HG03103 (cell line): ENCODE measurements at regions not wholly inside any gene's neighbourhood (a gene's known extent, or its start where the extent isn't known, plus 50 kb on each side); places are given as distances from the start of the nearest gene placed in this dataset.

Experiments used
- ATAC-seq: cut with Tn5 transposase; IDR thresholded peaks from one replicate; pipeline ENCODE4 v1.9.1; 2021; ENCODE audit warnings: low read depth; ENCODE audit not compliant: unreplicated experiment

- no peak for ATAC-seq
Measured at GRCh38 chr14:25552826-25553225, 502.9 kb upstream of the STXBP6 start.

DNA sequence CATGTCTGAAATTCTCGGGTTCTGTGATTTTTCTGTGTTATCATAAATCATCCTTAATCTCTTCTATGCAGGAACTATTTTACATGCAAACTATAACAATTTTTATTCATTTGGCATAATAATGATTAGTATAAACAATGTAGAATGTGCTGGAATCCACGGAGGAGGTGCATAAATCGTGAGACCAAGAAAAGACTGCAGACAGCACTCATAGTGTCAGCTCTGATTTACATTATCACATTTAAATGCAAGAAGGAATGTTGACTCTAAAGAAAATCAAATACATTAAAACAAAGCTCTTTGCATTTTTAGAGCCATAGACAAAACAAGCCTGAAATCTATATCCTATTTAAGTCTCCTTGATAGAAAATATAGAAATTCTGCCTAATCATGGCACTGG lies 501.7 kb upstream of the STXBP6 start:
- ATAC-seq: no peak

GRCh38 chr14:25546826-25547225 lies 496.9 kb upstream of the STXBP6 start:
- ATAC-seq: no peak

GRCh38 chr14:25537846-25538455 lies 488.0 kb upstream of the STXBP6 start:
- ATAC-seq: no peak

DNA sequence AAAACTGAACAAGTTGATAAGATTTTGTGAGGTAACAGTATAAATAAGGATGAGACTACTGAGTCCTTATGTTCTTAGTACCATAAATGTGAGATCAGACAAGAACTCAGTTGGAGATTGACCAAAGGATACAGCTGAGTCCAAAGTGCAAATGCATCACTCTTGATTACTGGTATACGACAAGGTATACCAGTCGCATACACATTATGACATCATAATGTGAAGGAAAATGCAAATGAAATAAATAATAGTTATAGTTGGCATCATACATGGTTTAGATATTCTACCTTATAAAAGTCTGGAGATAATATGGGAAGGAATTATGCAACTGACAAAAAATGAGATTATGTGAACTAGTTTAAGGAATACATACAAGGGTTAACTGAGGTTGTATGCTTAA lies 476.3 kb upstream of the STXBP6 start:
- no peak for ATAC-seq

DNA sequence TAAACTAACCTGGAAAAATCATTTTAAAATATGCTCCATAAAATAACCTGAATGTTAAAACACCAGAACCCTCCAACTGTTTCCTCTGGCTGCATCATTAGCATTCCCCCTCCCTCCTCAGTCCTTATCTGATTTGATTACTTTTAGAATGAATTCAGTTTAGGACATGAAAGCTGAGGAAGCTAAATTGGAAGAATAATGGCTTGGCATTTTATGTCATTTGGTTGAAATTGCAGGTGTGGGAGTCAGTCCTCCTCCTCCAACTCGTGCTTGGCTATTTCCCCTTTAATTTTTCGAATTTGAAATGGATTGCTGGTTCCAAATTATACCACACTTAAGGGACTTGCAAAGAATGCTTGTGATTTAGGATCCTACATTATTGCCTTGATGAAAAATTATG lies 473.0 kb upstream of the STXBP6 start:
- no peak for ATAC-seq

- ATAC-seq: no peak
Measured at GRCh38 chr14:25522116-25522515, 472.2 kb upstream of the STXBP6 start.

- ATAC-seq: no peak
Measured at GRCh38 chr14:25521616-25522015, 471.7 kb upstream of the STXBP6 start.

DNA sequence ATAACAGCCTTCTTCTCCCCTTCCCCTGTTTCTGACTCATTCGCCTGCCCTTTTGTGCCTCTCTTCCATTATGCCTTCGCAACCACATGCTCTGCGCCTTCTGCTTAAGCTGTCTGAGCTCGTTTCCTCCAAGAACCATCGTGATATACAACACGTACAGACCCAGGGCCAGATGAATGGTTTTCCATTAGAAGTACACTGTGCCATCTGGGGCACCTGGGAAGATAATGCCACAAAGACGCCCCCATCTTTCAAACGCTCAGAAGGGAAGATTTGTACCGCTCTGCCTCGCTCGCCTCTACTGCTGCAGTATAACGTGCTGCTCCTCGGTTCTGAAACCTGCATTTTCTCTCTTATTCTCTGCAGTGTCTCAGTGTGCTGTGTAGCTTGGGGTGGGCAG lies 470.9 kb upstream of the STXBP6 start:
- no peak for ATAC-seq

DNA sequence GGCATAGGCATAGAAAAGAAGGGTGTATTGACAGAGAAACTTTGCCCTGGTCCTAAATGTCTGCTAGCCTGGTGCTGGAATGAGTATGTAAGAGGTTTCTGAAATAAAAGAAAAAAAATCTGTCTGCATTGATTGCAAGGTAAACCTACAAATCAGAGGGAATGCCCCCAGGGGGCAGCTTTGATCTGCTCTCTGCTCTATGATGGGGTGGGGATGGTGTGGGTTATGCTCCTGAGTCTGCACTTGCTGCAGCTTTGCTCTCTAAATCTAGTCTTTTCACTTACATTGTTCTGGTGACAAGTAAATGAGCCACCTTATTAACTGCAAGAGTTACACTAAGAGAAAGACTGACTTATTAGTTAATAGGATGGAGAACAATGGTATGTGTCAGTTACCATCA lies 468.4 kb upstream of the STXBP6 start:
- ATAC-seq: no peak

GRCh38 chr14:25516838-25517237 lies 466.9 kb upstream of the STXBP6 start:
- no peak for ATAC-seq

DNA sequence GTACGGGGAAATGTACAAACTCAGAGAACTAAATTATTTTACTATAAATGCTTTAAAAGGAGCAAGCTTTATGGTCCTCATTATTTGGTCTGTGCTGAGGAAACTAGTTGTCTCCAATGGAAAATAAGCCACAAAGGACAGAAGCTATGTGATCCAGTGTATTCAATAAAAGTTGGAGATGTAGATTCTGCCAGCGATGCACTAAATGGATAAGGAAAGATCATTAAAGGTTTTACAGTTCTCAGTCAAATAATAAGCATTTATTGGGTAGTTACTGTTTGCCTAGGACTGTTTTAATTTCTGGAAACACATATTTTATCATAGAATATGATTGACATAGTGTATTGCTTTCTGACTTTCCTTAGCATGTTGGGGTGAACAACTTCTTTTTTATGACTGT lies 458.9 kb upstream of the STXBP6 start:
- no peak for ATAC-seq

GRCh38 chr14:25501749-25502148 lies 451.8 kb upstream of the STXBP6 start:
- no peak for ATAC-seq

DNA sequence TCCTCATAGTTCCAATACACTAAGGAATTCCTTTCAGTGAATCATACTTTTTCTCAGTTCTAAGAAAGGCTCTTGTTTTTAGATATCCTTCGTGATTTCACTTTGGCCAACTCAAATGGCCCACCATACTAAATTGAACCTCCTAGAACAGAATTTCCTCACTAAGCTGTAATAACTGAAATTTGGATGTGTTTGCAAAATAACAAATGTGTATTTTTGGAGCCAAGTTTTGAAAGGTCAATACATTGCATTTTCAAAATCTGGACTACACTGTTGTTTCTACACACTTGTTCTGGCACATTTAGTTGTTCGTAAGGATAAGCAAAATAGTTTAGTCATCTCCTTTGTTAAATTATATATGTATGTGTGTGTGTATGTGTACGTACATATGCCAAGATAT lies 439.0 kb upstream of the STXBP6 start:
- ATAC-seq: no peak

DNA sequence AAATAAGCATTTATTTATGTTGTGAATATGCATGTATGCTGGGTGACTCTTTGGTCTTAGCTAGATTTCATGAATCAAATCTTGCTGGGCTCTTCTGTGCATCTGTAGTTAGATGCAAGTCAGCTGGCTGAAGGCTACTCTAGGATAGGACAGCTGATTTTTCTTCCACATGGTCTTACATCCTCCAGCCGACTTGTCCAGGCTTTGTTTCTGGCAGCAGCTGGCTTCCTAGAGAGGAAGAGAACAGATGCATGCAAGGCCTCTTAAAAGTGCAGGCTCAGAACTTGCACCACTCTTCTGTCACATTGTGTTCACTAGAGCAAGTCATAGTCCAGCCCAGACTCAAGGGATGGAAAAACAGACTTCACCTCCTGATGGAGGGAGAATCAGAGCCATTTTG lies 435.4 kb upstream of the STXBP6 start:
- ATAC-seq: no peak

- ATAC-seq: no peak
Measured at GRCh38 chr14:25484906-25485305, 435.0 kb upstream of the STXBP6 start.

DNA sequence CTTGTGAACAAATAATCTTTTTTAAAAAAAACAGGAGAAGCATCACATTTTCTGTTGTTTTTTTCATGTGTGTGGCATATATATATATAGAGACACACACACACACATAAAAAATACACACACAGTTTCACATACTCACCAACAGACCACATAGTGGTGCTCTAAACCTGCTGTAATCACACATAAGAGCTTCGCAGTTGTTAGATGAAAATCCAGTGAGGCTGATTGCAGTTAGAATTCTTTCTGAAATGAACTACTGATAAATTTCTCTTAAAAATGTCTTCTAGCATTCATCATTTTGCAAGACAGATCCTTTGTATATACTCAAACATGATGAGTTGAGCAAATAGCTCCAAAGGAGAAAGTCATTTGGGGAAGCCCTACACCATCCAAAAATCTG lies 434.3 kb upstream of the STXBP6 start:
- ATAC-seq: no peak

DNA sequence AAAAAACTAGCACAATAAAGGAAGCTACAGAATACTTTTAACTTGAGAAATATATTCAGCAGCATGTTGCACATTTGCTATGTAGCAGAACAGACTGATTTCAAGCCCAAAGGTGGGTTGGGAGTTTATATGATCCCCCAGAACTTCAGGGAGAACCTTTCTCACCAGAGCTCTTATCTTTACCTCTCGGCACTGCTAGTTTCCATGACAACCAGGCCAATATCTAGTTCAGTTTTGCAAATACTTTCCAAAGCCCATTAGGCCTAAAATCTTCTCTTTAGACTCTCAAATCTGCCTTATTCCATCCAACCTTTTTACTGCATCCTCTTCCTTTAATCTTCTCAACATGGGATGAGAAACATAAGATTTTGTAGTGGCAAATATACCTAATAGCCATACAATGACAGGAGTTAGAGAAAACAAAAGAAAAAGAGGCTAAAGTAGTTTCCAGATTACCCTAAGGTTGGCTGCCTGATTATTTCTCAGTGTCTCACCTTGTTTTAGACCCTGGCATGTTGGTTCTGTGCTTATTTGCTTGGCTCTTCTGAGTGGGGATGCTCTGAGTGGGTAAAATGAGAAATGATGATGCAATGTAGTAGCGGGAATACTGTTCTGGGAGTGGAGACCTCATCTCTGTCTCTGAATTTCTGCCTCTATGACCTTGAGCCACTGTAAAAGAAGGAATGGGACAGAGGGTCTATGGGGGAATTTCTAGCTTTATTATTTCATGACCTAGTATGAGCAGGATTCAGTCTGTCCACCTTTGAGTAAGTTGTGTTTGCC lies 427.6 kb upstream of the STXBP6 start:
- no peak for ATAC-seq

DNA sequence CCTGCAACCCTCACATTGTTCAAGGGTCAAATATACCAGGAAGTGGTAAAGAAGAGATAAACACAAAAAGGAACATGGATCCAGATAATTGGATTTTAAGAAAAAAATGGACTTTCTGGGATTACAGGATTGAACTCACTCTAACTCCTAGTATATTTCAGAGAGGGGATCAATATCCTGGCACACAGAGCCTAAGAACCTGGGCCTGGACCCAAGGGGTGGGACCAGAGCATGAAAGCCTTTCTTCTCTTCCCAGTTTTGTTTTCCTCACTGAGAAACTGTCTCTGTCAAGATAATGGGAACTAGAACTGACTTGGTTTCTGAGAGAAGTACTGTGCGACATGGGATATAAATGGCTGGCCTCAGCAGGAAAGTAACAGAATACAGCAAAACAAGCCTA lies 422.8 kb upstream of the STXBP6 start:
- ATAC-seq: no peak

- ATAC-seq: no peak
Measured at GRCh38 chr14:25464772-25465171, 414.8 kb upstream of the STXBP6 start.

DNA sequence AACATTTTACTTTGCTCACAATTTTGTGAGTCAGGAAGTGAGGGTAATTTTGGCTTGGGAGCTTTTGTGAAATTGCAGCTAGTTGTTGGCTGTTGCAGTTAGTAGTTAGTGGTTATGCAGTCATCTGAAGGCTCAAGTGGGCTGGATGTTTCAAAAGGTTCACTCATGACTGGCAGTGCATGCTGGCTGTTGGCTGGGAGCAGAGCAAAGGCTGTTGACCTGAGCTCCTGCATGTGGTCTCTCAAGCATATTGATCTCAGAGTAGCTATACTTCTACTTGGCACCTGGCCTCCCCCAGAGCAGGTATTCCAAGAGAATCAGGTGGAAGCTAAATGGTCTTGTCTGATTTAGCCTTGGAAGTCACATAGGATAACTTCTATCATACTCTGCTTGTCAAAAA lies 414.1 kb upstream of the STXBP6 start:
- ATAC-seq: no peak

GRCh38 chr14:25463480-25463879 lies 413.5 kb upstream of the STXBP6 start:
- ATAC-seq: no peak
